DOHH2 (cell line): ENCODE measurements at regions not wholly inside any gene's neighbourhood (a gene's known extent, or its start where the extent isn't known, plus 50 kb on each side); places are given as distances from the start of the nearest gene placed in this dataset.

ENCODE experiments used
- H3F3A ChIP-seq: fragments of 200-600 bp; sonication (generic), shearing (Covaris generic); 2 replicates; pipeline ENCODE4 v1.6.0; 2016; ENCODE audit warnings: antibody characterized with exemption, mild to moderate bottlenecking; ENCODE audit not compliant: control insufficient read depth, insufficient read depth
- H3K27ac ChIP-seq: fragments of 200-600 bp; sonication (generic); 2 replicates; pipeline ENCODE4 v1.5.1; 2014; ENCODE audit warnings: low read depth, mild to moderate bottlenecking, low read length, moderate library complexity
- H3K27me3 ChIP-seq: fragments of 200-600 bp; sonication (generic); 2 replicates; pipeline ENCODE4 v1.6.1; 2014; ENCODE audit warnings: mild to moderate bottlenecking, low read length, mixed read lengths; ENCODE audit not compliant: control insufficient read depth
- H3K36me3 ChIP-seq: fragments of 200-600 bp; sonication (generic); 2 replicates; pipeline ENCODE4 v1.6.1; 2014; ENCODE audit warnings: mild to moderate bottlenecking, low read length, moderate library complexity, mixed read lengths; ENCODE audit not compliant: control insufficient read depth
- H3K4me1 ChIP-seq: fragments of 200-600 bp; sonication (generic); 2 replicates; pipeline ENCODE4 v1.6.1; 2014; ENCODE audit warnings: mild to moderate bottlenecking, low read length, mixed read lengths; ENCODE audit not compliant: control insufficient read depth
- H3K4me2 ChIP-seq: fragments of 200-600 bp; sonication (generic); 2 replicates; pipeline ENCODE4 v1.6.0; 2014; ENCODE audit warnings: mild to moderate bottlenecking, low read length, moderate library complexity
- H3K4me3 ChIP-seq: fragments of 200-600 bp; sonication (generic); 2 replicates; pipeline ENCODE4 v1.5.1; 2014; ENCODE audit warnings: mild to moderate bottlenecking, low read length, mixed read lengths
- H3K79me2 ChIP-seq: fragments of 200-600 bp; sonication (generic); 2 replicates; pipeline ENCODE4 v1.6.1; 2014; ENCODE audit warnings: mild to moderate bottlenecking, low read length, mixed read lengths; ENCODE audit not compliant: control insufficient read depth
- H3K9me2 ChIP-seq: fragments of 200-600 bp; sonication (generic); replicated peaks from 2 replicates; pipeline ENCODE4 v1.6.1; 2014; ENCODE audit warnings: mild to moderate bottlenecking, low read length, mixed read lengths; ENCODE audit not compliant: control insufficient read depth
- H3K9me3 ChIP-seq: fragments of 200-600 bp; sonication (generic); 2 replicates; pipeline ENCODE4 v1.6.1; 2014; ENCODE audit warnings: antibody characterized with exemption, low read length, mixed read lengths; ENCODE audit not compliant: control insufficient read depth, insufficient read depth
- H4K20me1 ChIP-seq: fragments of 200-600 bp; sonication (generic); 2 replicates; pipeline ENCODE4 v1.6.0; 2014; ENCODE audit warnings: low read depth, mild to moderate bottlenecking, antibody characterized with exemption, low read length, moderate library complexity; ENCODE audit not compliant: control insufficient read depth, insufficient read depth
- CTCF ChIP-seq: fragments of 200-600 bp; sonication (generic); IDR thresholded peaks from one replicate; pipeline ENCODE4 v1.5.1; 2014; ENCODE audit warnings: antibody characterized with exemption, mild to moderate bottlenecking, low read depth, low read length; ENCODE audit not compliant: poor library complexity, severe bottlenecking
- EZH2phosphoT487 ChIP-seq: fragments of 200-600 bp; sonication (generic); IDR thresholded peaks from 2 replicates; pipeline ENCODE4 v1.6.1; 2017; ENCODE audit warnings: borderline replicate concordance, mild to moderate bottlenecking, antibody characterized with exemption, low read length, moderate library complexity, mixed read lengths

GRCh38 chr13:71382285-71382684 lies 484.7 kb downstream of the DACH1 start:
- Histone ChIP-seq H3K27ac (no peak overlapping the region), H3K4me2 (no peak overlapping the region), H3K9me2 (no peaks in the 10 kb centered on the region), H3K4me1 (no peaks in the 10 kb centered on the region), H3K4me3 (no peak overlapping the region), H3K27me3 (no peaks in the 10 kb centered on the region), H3K9me3 (no peaks in the 10 kb centered on the region), H3F3A (no peaks in the 10 kb centered on the region), H4K20me1 (no peaks in the 10 kb centered on the region), H3K36me3 (no peaks in the 10 kb centered on the region), H3K79me2 (no peaks in the 10 kb centered on the region)
- TF ChIP-seq EZH2phosphoT487 (no peak), CTCF (no peak)

GRCh38 chr13:71380191-71380590 lies 486.8 kb downstream of the DACH1 start:
- TF ChIP-seq CTCF (no peak), EZH2phosphoT487 (no peak)
- no peaks in the 10 kb centered on the region for H3K9me3 ChIP-seq
- no peaks in the 10 kb centered on the region for H3K9me2 ChIP-seq
- H3K4me3 ChIP-seq, result no peak overlapping the region
- H3K36me3 ChIP-seq, result no peaks in the 10 kb centered on the region
- H3K27me3 ChIP-seq, result no peaks in the 10 kb centered on the region
- no peaks in the 10 kb centered on the region for H3F3A ChIP-seq
- no peaks in the 10 kb centered on the region for H3K4me1 ChIP-seq
- H3K79me2 ChIP-seq, result no peaks in the 10 kb centered on the region
- H3K27ac ChIP-seq, result no peak overlapping the region
- H3K4me2 ChIP-seq, result no peak overlapping the region
- H4K20me1 ChIP-seq, result no peaks in the 10 kb centered on the region

- H3K27ac ChIP-seq, result no peak overlapping the region
- no peaks in the 10 kb centered on the region for H3F3A ChIP-seq
- no peaks in the 10 kb centered on the region for H4K20me1 ChIP-seq
- no peaks in the 10 kb centered on the region for H3K79me2 ChIP-seq
- no peaks in the 10 kb centered on the region for H3K9me2 ChIP-seq
- no peaks in the 10 kb centered on the region for H3K27me3 ChIP-seq
- TF ChIP-seq CTCF, result no peak
- no peak for TF ChIP-seq EZH2phosphoT487
- H3K4me1 ChIP-seq, result no peaks in the 10 kb centered on the region
- H3K4me2 ChIP-seq, result no peak overlapping the region
- H3K36me3 ChIP-seq, result no peaks in the 10 kb centered on the region
- no peaks in the 10 kb centered on the region for H3K9me3 ChIP-seq
- no peak overlapping the region for H3K4me3 ChIP-seq
Observed at GRCh38 chr13:71378961-71379905, 487.8 kb downstream of the DACH1 start.
